Jurkat, Clone E6-1 (cell line): ENCODE measurements at regions not wholly inside any gene's neighbourhood (a gene's known extent, or its start where the extent isn't known, plus 50 kb on each side); places are given as distances from the start of the nearest gene placed in this dataset.
"Not testable (repeated sequence)": the region's sequence is repeated elsewhere in the genome, so short reads cannot be mapped to it uniquely, and the experiment has no call there.

Experiments
- DNase-seq: peaks from one replicate; pipeline ENCODE4 v3.0.0-alpha.2; 2011; ENCODE audit warnings: low read depth, low spot score
- H3K4me3 ChIP-seq: 2 replicates; pipeline ENCODE4 v1.5.1; 2011; ENCODE audit warnings: mild to moderate bottlenecking, low read length, control low read depth, moderate library complexity

DNA sequence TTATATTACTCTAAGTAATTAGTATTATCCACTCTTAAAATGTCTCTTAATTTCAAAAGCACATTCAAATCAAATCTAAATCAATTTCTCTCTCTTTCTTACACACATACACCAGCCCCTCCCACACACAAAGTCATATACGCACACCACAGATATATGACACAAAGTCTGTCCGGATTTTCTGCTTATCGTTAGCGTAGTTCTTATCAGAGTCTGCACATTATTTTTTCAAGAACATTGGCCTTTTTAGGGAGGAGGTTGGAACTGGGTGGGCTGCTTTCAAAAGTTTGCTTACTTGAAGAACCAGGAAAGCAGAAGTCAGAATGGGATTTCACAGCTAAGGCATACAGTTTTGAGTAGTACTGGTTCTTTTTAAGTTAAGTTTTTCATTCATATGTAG is 387.6 kb upstream of the CHRM2 start:
- no peak for DNase-seq
- no peak overlapping the region for H3K4me3 ChIP-seq

DNA sequence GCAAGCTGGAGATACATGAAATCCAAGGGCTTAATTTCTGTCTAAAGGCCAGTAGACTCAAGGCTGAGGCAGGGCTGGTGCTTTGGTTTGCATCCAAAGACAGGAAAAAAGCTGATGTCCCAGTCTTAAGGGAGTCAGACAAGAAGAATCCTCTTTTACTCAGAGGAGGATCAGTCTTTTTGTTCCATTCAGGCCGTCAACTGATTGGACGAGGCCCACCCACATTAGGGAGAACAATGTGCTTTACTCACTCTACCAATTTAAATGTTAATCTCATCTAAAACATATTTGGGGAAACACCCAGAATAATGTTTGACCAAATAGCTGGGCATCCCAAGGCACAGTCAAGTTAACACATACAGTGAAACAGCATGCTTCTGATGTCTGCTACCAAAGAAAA is 388.5 kb upstream of the CHRM2 start:
- DNase-seq = no peak
- no peak overlapping the region for H3K4me3 ChIP-seq

DNA sequence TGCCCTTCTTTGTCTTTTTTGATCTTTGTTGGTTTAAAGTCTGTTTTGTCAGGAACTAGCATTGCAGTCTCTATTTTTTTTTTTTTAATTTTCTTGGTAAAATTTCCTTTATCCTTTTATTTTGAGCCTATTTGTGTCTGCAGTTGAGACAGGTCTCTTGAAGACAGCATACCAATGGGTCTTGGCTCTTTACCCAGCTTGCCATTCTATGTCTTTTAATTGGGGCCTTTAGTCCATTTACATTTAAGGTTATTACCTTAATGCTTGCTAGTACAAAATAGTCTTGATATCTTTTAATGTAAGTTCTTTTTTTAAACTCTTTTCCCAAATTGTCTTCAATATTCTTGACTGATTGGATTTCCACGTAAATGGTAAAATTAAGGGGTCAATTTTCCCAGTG is 398.3 kb upstream of the CHRM2 start:
- H3K4me3 ChIP-seq = no peak overlapping the region
- no peak for DNase-seq

- DNase-seq = no peak
- H3K4me3 ChIP-seq = no peak overlapping the region
Measured at GRCh38 chr7:136452949-136453348, 415.5 kb upstream of the CHRM2 start.

DNA sequence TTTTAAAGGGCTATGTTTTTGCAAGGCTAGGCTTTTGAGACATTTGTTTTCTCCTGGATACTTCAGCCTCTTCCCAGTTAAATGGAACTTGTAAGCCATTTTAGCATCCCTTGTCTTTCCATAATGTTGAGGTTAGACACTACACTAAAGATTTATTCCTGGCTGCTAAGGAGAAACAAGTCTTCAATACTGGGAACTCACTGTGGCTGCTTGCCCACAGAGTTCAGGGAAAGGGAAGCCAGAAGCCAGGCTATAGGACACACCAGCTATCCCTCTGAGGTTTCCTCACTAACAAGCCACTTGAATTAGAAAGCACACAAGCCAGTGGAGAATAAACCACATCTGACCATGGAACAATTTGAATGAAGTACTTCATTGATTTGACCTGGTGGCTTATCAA is 421.7 kb upstream of the CHRM2 start:
- no peak overlapping the region for H3K4me3 ChIP-seq
- no peak for DNase-seq

GRCh38 chr7:136441835-136442234 is 426.6 kb upstream of the CHRM2 start:
- no peak overlapping the region for H3K4me3 ChIP-seq
- no peak for DNase-seq

GRCh38 chr7:136431736-136432135 is 436.7 kb upstream of the CHRM2 start:
- not testable (repeated sequence) for DNase-seq

DNA sequence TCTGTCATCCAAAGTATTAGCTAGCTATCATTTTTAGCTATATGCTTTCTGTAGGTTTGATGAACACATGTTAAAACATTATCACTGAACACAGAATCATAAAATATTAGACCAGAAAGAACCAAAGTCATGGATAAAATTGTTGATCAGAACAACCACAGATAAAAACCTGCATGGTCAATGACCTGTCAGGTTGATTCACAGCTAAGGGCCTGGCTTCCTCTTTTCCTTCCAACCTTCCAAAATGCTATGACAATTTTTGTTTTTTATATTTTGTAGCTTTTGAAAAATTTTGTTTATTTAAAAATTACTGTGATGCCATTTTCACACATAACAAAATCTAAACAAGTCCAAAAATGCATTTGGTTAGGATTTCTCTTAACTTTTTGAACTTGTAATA is 444.4 kb upstream of the CHRM2 start:
- no peak overlapping the region for H3K4me3 ChIP-seq
- no peak for DNase-seq

More at GRCh38 chr7:136431736-136432135, 436.7 kb upstream of the CHRM2 start:
- not testable (repeated sequence) for H3K4me3 ChIP-seq

DNA sequence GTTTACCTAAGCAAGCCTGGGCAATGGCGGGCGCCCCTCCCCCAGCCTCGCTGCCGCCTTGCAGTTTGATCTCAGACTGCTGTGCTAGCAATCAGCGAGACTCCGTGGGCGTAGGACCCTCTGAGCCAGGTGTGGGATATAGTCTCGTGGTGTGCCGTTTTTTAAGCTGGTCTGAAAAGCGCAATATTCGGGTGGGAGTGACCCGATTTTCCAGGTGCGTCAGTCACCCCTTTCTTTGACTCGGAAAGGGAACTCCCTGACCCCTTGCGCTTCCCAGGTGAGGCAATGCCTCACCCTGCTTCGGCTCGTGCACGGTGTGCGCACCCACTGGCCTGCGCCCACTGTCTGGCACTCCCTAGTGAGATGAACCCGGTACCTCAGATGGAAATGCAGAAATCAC is 442.6 kb upstream of the MTPN start:
- H3K4me3 ChIP-seq, DNase-seq: not testable (repeated sequence)

DNA sequence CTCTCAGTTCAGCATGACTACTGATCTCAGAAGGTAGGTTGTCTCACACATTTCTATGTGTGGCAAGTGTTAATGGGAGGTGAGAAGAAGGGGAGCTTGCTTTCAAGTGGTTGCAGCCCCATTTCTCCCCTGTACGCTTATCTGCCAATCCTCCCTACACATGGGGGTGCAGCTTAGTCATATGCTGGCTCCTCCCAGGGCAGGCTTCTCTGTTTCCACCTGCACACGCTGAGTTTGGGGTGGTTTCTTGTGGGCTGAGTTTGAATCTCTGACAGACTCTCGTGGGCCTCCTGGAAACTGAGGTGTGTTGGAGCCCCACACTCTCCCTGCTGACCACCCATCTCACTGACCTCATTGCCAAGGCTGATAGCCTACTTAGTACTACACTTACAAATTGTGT is 435.8 kb upstream of the MTPN start:
- H3K4me3 ChIP-seq = no peak overlapping the region
- no peak for DNase-seq

GRCh38 chr7:136405931-136406777 is 429.0 kb upstream of the MTPN start:
- H3K4me3 ChIP-seq = no peak overlapping the region

DNA sequence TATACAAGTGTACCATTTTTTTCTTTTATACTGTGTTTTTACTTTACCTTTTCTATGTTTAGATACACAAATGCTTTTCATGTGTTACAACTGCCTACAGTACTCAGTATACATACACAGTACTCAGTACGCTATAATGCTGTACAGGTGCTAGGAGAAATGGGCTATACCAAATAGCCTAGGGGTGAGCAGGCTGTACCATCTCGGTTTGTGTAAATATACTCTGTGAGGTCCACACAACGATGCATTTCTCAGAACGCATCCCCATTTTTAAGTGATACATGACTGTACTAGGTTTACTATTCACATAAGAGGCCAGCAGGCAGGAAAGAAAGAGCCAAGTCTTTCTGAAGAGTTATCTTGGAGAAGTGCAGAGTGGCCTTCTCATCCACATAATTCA is 426.4 kb upstream of the MTPN start:
- H3K4me3 ChIP-seq = no peak overlapping the region
- no peak for DNase-seq

More at GRCh38 chr7:136405931-136406777, 429.0 kb upstream of the MTPN start:
- DNase-seq = peak; percentile 63

DNA sequence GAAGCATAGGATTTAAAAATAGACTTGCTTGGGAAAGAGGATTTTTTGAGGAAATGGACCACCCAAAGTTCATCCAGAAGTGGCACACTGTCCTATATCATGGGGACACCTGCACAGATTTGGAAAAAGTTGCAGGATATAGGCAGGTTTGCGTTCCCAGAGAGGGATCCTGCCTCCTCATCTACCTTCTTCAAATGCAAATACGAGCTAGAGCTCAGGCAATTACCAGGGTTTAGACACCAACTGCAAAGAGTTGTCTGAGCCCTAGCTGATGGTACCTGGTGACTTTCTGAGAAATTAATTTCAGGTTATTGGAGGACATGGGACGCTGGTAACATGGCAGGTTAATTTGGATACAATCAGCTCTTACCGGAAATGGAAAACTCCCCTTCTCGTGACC is 423.7 kb upstream of the MTPN start:
- no peak for DNase-seq

GRCh38 chr7:136399385-136399784 is 422.2 kb upstream of the MTPN start:
- DNase-seq = no peak
- H3K4me3 ChIP-seq = no peak overlapping the region

More for the DNA sequence above, 423.7 kb upstream of the MTPN start:
- no peak overlapping the region for H3K4me3 ChIP-seq

- DNase-seq = no peak
- H3K4me3 ChIP-seq = no peak overlapping the region
Measured at GRCh38 chr7:136392856-136393255, 415.7 kb upstream of the MTPN start.

DNA sequence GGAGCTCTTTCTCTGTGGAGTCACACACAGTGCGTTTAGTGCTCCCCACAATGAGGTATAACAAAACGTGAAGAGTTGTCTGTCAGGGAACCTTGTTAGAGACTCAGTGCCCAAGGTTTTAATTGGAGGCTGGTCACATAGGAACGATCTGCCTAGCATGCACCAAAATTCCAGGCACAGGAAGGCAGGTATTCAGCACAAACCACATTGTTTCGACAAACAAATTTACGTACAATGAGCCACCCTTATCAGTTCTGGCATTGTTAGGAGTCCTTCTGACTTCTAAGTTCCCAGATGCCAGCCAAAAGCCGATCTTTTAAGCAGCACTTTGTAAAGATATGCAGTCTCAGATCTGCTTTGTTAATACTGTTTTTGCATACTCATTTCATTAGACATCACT is 414.2 kb upstream of the MTPN start:
- no peak for DNase-seq
- H3K4me3 ChIP-seq = no peak overlapping the region

DNA sequence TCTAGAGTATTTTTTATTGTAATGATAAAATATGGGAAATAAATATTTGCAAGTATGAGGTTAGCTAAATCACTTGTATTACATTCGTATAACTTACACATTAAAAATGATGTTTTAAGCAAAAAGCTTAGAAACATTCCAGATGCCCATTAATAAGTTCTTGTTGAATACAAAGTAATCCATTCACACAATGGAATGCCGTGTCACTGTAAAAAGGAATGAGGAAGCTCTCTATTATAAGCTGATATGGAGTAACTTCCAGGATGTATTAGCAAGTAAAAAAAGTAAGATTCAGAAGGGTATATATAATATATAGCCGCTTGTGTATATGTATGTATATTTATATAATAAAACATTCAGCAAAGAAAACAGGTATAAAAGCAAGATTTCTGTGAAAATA is 412.8 kb upstream of the MTPN start:
- DNase-seq = no peak
- no peak overlapping the region for H3K4me3 ChIP-seq

DNA sequence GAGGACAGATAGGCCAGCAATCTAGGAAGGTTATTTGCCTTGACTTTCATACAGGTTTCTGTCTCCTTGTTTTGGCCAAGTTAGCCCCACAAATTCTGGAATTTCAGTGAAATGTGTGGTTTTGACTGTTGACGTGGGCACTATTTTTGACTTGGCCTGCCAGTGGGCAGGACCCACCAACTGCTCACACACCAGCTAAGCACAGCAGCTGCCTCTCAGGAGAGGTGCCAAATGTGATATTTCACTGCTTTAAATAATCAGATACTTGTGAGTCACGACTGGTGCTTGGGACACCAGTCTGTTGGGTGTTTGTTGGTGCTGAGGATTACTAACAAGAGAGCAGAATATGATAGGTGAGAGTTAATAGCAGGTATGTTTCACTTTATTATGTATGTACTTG is 409.7 kb upstream of the MTPN start:
- no peak overlapping the region for H3K4me3 ChIP-seq
- DNase-seq = no peak

DNA sequence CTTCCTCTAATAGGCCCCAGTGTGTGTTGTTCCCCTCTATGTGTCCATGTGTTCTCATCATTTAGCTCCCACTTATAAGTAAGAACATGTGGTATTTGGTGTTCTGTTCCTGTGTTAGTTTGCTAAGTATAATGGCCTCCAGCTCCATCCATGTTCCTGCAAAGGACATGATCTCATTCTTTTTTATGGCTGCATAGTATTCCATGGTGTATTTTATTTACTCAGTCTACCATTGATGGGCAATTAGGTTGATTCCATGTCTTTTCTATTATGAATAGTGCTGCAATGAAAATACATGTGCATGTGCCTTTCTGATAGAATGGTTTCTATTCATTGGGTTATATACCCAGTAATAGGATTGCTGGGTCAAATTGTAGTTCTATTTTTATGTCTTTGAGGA is 394.2 kb upstream of the MTPN start:
- not testable (repeated sequence) for DNase-seq, H3K4me3 ChIP-seq

DNA sequence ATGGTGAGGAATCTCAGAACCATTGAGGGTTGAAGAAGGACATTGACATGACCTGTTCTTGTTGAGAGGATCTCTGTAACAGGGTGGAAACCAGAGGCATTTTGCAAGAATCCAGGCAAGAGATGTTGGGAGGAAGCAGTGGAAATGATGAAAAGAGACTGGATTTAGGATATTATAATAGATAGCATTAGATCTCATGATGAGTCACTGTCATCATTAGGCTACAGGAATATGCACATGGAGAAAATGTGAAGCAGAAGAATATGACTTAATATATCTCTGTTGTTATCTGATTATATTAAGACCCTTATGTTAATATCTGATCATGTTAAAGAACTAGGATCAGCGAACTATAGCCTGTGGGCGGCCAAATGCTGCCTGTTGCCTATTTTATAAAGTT is 393.0 kb upstream of the MTPN start:
- no peak overlapping the region for H3K4me3 ChIP-seq
- DNase-seq = no peak

- DNase-seq = no peak
- no peak overlapping the region for H3K4me3 ChIP-seq
Measured at GRCh38 chr7:136369225-136369624, 392.1 kb upstream of the MTPN start.
